GM18505 (cell line): ENCODE measurements at regions not wholly inside any gene's neighbourhood (a gene's known extent, or its start where the extent isn't known, plus 50 kb on each side); places are given as distances from the start of the nearest gene placed in this dataset.

Experiments
- ATAC-seq: cut with Tn5 transposase; IDR thresholded peaks from one replicate; pipeline ENCODE4 v1.9.1; 2021; ENCODE audit not compliant: unreplicated experiment
- POLR2A ChIP-seq: IDR thresholded peaks from 4 replicates; pipeline ENCODE4 v1.6.1; 2011; ENCODE audit warnings: borderline replicate concordance; ENCODE audit not compliant: insufficient read depth, insufficient read length; ENCODE audit errors: extremely low read depth

DNA sequence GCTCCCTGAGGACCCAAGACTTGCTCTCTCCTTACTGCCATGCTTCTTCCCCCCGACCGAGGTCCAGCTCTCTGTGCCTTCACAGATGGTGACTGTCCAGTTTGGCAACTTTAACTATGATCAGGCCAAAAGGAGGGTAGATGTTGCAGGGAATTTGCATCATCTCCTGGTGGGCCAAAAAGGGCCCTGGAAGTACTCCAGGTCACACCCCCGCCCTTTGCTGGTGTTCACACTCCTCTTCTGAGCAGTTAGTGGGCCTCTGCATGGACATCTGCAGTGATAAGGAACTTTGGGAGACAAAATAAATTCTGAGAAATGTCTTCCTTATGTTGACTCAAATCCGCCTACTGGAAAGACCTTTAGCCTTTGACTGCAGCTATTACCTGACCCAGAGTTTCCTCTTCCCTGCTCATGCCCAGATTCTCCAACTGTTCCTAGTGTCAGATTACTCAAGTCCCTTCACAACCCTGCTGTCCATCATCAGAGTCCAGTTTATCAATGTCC, 234.4 kb downstream of the LOXHD1 start:
- no peak for ATAC-seq
- no peak for TF ChIP-seq POLR2A

GRCh38 chr18:46423226-46423805, 233.7 kb downstream of the LOXHD1 start:
- no peak for ATAC-seq
- no peak for TF ChIP-seq POLR2A

GRCh38 chr18:46424898-46425297, 232.1 kb downstream of the LOXHD1 start:
- ATAC-seq: no peak

GRCh38 chr18:46425511-46425910, 231.5 kb downstream of the LOXHD1 start:
- no peak for TF ChIP-seq POLR2A
- ATAC-seq: no peak

More at GRCh38 chr18:46424898-46425297, 232.1 kb downstream of the LOXHD1 start:
- no peak for TF ChIP-seq POLR2A

DNA sequence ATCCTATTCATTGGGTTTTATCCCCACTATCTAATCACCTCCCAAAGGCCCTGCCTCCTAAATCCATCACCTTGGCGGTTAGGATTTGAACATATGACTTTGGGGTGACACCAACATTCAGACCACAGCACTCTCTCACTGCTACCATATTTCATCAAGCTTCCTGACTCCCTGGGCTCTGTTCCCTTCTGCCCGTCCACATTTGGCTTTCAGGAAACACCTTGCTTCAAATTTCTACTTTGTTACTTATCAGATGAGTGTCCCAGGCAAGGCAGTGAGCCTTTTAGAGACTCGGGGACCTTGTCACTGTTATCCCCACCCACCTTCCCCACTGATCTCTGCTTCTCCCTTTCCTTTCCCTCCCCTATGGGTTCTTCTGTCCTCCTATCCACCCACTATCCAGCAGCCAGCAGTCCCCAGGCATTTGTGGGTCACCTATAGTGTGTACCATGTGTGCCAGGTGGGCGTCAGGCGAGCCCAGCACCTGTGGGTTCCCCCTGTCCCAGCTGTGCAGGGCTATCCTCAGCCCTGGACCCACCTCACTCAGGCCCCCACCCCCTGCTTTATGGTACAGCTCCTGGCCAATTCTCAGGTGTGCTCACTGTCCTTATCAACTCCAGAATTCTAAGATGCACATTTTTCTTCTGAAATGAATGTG, 230.9 kb downstream of the LOXHD1 start:
- no peak for ATAC-seq
- TF ChIP-seq POLR2A: no peak

GRCh38 chr18:46426679-46427047, 230.4 kb downstream of the LOXHD1 start:
- no peak for ATAC-seq
- TF ChIP-seq POLR2A: no peak
